NCI-H1092 (cell line): ENCODE measurements at regions not wholly inside any gene's neighbourhood (a gene's known extent, or its start where the extent isn't known, plus 50 kb on each side); places are given as distances from the start of the nearest gene placed in this dataset.
"Not testable (repeated sequence)": the region's sequence is repeated elsewhere in the genome, so short reads cannot be mapped to it uniquely, and the experiment has no call there.

Source experiments
- DNase-seq: peaks from one replicate; lab custom pipeline; 2025; lab: John Stamatoyannopoulos, UW

- DNase-seq = no peak
Observed at GRCh38 chr10:8128511-8128910, 74.0 kb downstream of the GATA3 start.

GRCh38 chr10:8129438-8129837 is 75.0 kb downstream of the GATA3 start:
- no peak for DNase-seq

- DNase-seq = no peak
Observed at GRCh38 chr10:8130973-8131911, 76.8 kb downstream of the GATA3 start.

- DNase-seq = no peak
Observed at GRCh38 chr10:8133146-8133545, 78.7 kb downstream of the GATA3 start.

GRCh38 chr10:8136736-8137135 is 82.2 kb downstream of the GATA3 start:
- DNase-seq = no peak

GRCh38 chr10:8137272-8137681 is 82.8 kb downstream of the GATA3 start:
- no peak for DNase-seq

GRCh38 chr10:8137726-8138125 is 83.2 kb downstream of the GATA3 start:
- no peak for DNase-seq

GRCh38 chr10:8138471-8138870 is 84.0 kb downstream of the GATA3 start:
- no peak for DNase-seq

- DNase-seq = no peak
Observed at GRCh38 chr10:8144496-8144895, 90.0 kb downstream of the GATA3 start.

GRCh38 chr10:8146650-8147049 is 92.2 kb downstream of the GATA3 start:
- DNase-seq = no peak

- no peak for DNase-seq
Observed at GRCh38 chr10:8149991-8150390, 95.5 kb downstream of the GATA3 start.

- DNase-seq = no peak
Observed at GRCh38 chr10:8150401-8150905, 96.0 kb downstream of the GATA3 start.

GRCh38 chr10:8151086-8151485 is 96.6 kb downstream of the GATA3 start:
- no peak for DNase-seq

- DNase-seq = no peak
Observed at GRCh38 chr10:8156918-8157317, 102.4 kb downstream of the GATA3 start.

GRCh38 chr10:8158193-8159071 is 103.9 kb downstream of the GATA3 start:
- DNase-seq = no peak

- no peak for DNase-seq
Observed at GRCh38 chr10:8159341-8160165, 105.1 kb downstream of the GATA3 start.

GRCh38 chr10:8163824-8164223 is 109.3 kb downstream of the GATA3 start:
- DNase-seq = no peak

GRCh38 chr10:8164640-8165039 is 110.2 kb downstream of the GATA3 start:
- not testable (repeated sequence) for DNase-seq

- no peak for DNase-seq
Observed at GRCh38 chr10:8168836-8169235, 114.3 kb downstream of the GATA3 start.

GRCh38 chr10:8171008-8171407 is 116.5 kb downstream of the GATA3 start:
- no peak for DNase-seq

- no peak for DNase-seq
Observed at GRCh38 chr10:8172604-8173003, 118.1 kb downstream of the GATA3 start.
